ENCODE measurements at regions not wholly inside any gene's neighbourhood (a gene's known extent, or its start where the extent isn't known, plus 50 kb on each side); places are given as distances from the start of the nearest gene placed in this dataset.

DNA sequence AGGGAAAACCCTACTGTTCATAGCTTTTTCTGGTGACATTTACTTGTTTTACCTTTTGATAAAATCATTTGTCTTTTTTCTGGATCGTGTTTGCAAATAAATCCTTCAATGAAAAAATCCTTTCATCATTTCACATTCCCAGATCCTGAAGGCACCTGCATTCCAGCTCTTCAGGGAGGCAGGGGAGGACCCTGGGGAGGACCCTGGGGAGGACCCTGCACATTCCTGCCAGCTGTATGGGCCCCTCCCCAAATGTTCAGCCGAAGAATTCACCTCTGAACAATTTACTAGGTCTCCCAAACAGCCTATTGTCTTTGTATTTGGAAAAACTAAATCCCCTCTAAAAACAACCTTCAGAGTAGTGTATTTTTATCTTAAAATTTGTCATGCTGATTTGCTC is 558.4 kb upstream of the ID2 start:
- no peaks in the 10 kb centered on the region for H3K9me3 ChIP-seq (ENCODE audit: control insufficient read depth, insufficient read depth, low read depth, low read length)
- H3K27ac ChIP-seq (ENCODE audit: extremely low read depth, low read depth, low read length): no peak overlapping the region
- ChIA-PET POLR2A (interaction anchor here (1.6 kb wide), 1 partner anchor 558 kb away, joined by 3 read pairs; no protein-coding TSS in a partner anchor), CTCF (interaction anchor here (0.5 kb wide), 1 partner anchor 1771 kb away, joined by 3 read pairs; no protein-coding TSS in a partner anchor)
- H3K36me3 ChIP-seq (ENCODE audit: control insufficient read depth in 2 of 2, insufficient read depth in 1 of 2, low read length in 2 of 2): no peaks in the 10 kb centered on the region
- no peaks in the 10 kb centered on the region for H3K4me1 ChIP-seq (ENCODE audit: control insufficient read depth, insufficient read depth, low read length)
- no peak for TF ChIP-seq ZNF366 (tag by site-specific recombination; conservative IDR thresholded peaks at IDR 0.05)
- no peak for TF ChIP-seq ZNF76 (tag by site-specific recombination; IDR thresholded peaks at IDR 0.05; ENCODE audit: borderline replicate concordance, low read depth)
- no peak for TF ChIP-seq ZNF776 (tag by site-specific recombination; IDR thresholded peaks at IDR 0.05; ENCODE audit: borderline replicate concordance)
- no peak for TF ChIP-seq ZNF596 (tag by site-specific recombination; IDR thresholded peaks at IDR 0.05)
- TF ChIP-seq ZNF184 (tag by site-specific recombination; IDR thresholded peaks at IDR 0.05): no peak
- no peak for TF ChIP-seq ZNF302 (tag by site-specific recombination; IDR thresholded peaks at IDR 0.05; ENCODE audit: low read depth)
- H3K4me3 ChIP-seq (ENCODE audit: low read depth, low read length): no peak overlapping the region

DNA sequence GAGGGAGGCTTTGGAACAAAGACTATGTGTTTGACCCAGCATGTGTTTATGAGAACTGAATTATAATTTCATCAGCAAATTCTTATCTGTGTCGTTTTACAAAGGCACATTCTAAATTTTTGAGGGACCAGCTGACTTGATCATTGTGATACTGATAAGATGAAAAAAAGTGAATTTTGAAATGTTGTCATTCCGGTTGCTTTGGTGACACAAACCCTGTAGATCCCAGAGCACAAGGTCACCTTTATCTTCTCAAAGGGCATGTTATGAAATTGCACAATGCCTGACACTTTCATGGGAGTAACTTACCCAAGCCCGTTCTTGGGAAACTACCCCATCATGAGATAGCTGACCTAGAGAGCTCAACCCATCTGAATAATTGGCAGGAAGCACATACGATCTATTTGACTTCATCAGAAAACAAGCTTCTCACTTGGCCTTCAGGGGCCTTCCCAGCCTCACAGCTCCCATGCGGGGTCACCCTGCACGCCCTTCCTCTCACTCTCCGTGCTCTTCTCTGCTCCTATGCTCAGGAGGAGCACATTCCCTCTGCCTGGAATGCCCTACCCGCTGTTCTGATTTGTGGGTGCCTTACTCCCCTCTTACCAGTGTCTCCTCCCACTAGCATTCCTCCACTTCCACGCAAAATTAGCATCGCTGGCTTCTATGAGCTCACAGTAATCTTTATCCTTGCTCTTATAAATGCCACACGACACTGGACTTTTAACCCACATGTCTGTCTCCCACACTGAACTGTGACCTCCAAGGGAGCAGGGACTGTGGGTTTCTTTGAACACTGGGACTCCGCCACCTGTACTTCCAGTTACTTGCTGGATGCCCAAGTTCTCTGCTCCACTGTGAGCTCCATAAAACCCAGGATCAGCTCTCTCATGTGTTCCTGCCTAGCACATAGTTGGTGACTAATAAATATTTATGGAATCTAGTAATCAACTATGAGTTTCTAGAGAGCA is 555.8 kb upstream of the ID2 start:
- no peak for TF ChIP-seq ZNF513 (tag by site-specific recombination; IDR thresholded peaks at IDR 0.05)
- no peak for TF ChIP-seq ZNF658 (tag by site-specific recombination; IDR thresholded peaks at IDR 0.05)
- no peak for TF ChIP-seq ZNF112 (tag by site-specific recombination; IDR thresholded peaks at IDR 0.05)
- TF ChIP-seq ATF2 (tag by site-specific recombination; IDR thresholded peaks at IDR 0.05; ENCODE audit: low read depth): no peak
- TF ChIP-seq PRDM10 (tag by site-specific recombination; IDR thresholded peaks at IDR 0.05): no peak
- TF ChIP-seq ZNF121 (tag by site-specific recombination; IDR thresholded peaks at IDR 0.05): no peak
- no peak for TF ChIP-seq HOXC10 (CRISPR knock-in tag; IDR thresholded peaks at IDR 0.05)
- no peak for TF ChIP-seq TCF7L2 (IDR thresholded peaks at IDR 0.05; ENCODE audit: borderline replicate concordance, low read depth, low read length)
- TF ChIP-seq ZXDB (tag by site-specific recombination; IDR thresholded peaks at IDR 0.05): no peak
- TF ChIP-seq SP7 (tag by site-specific recombination; IDR thresholded peaks at IDR 0.05): no peak
- TF ChIP-seq, protein P1, sequence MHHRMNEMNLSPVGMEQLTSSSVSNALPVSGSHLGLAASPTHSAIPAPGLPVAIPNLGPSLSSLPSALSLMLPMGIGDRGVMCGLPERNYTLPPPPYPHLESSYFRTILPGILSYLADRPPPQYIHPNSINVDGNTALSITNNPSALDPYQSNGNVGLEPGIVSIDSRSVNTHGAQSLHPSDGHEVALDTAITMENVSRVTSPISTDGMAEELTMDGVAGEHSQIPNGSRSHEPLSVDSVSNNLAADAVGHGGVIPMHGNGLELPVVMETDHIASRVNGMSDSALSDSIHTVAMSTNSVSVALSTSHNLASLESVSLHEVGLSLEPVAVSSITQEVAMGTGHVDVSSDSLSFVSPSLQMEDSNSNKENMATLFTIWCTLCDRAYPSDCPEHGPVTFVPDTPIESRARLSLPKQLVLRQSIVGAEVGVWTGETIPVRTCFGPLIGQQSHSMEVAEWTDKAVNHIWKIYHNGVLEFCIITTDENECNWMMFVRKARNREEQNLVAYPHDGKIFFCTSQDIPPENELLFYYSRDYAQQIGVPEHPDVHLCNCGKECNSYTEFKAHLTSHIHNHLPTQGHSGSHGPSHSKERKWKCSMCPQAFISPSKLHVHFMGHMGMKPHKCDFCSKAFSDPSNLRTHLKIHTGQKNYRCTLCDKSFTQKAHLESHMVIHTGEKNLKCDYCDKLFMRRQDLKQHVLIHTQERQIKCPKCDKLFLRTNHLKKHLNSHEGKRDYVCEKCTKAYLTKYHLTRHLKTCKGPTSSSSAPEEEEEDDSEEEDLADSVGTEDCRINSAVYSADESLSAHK (tag by site-specific recombination; IDR thresholded peaks at IDR 0.05): no peak
- no peak for TF ChIP-seq ZNF777 (tag by site-specific recombination; IDR thresholded peaks at IDR 0.05; ENCODE audit: borderline replicate concordance)
- TF ChIP-seq ZNF785 (tag by site-specific recombination; IDR thresholded peaks at IDR 0.05): no peak
- no peak for TF ChIP-seq YY2 (tag by site-specific recombination; IDR thresholded peaks at IDR 0.05)
- TF ChIP-seq, protein P2, sequence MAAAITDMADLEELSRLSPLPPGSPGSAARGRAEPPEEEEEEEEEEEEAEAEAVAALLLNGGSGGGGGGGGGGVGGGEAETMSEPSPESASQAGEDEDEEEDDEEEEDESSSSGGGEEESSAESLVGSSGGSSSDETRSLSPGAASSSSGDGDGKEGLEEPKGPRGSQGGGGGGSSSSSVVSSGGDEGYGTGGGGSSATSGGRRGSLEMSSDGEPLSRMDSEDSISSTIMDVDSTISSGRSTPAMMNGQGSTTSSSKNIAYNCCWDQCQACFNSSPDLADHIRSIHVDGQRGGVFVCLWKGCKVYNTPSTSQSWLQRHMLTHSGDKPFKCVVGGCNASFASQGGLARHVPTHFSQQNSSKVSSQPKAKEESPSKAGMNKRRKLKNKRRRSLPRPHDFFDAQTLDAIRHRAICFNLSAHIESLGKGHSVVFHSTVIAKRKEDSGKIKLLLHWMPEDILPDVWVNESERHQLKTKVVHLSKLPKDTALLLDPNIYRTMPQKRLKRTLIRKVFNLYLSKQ (tag by site-specific recombination; IDR thresholded peaks at IDR 0.05; ENCODE audit: borderline replicate concordance): no peak
- TF ChIP-seq ZBTB20 (tag by site-specific recombination; IDR thresholded peaks at IDR 0.05): no peak
- no peak for TF ChIP-seq ZNF473 (tag by site-specific recombination; IDR thresholded peaks at IDR 0.05)
- TF ChIP-seq ZNF202 (tag by site-specific recombination; IDR thresholded peaks at IDR 0.05; ENCODE audit: borderline replicate concordance): no peak
- no peaks in the 10 kb centered on the region for H3K9me3 ChIP-seq (ENCODE audit: control insufficient read depth, insufficient read depth, low read depth, low read length)
- no peak overlapping the region for H3K27ac ChIP-seq (ENCODE audit: extremely low read depth, low read depth, low read length)
- H3K4me1 ChIP-seq (ENCODE audit: control insufficient read depth, insufficient read depth, low read length): no peaks in the 10 kb centered on the region
- ChIA-PET POLR2A (no interaction called here), CTCF (no interaction called here)
- no peak overlapping the region for H3K4me3 ChIP-seq (ENCODE audit: low read depth, low read length)
- no peaks in the 10 kb centered on the region for H3K36me3 ChIP-seq (ENCODE audit: control insufficient read depth in 2 of 2, insufficient read depth in 1 of 2, low read length in 2 of 2)
